ENCODE measurements at regions not wholly inside any gene's neighbourhood (a gene's known extent, or its start where the extent isn't known, plus 50 kb on each side); places are given as distances from the start of the nearest gene placed in this dataset.

- H3K79me2 ChIP-seq (replicated peaks; ENCODE audit: insufficient read depth) = no peaks in the 10 kb centered on the region
- H3K27ac ChIP-seq (ENCODE audit: low read depth) = no peak overlapping the region
- H3K27me3 ChIP-seq (ENCODE audit: insufficient read depth) = no peaks in the 10 kb centered on the region
- Mint-ChIP-seq H3K4me3 (no peak overlapping the region), H3K36me3 (ENCODE audit: low read depth) (no peaks in the 10 kb centered on the region), H3K27me3 (ENCODE audit: insufficient read depth, low read depth, poor library complexity) (peaks cover 2% of the 10 kb centered on the region), H3K27ac (no peak overlapping the region), H3K4me1 (peaks cover 13% of the 10 kb centered on the region; the same call in 2 of the 3 replicates), H3K9me3 (no peaks in the 10 kb centered on the region)
- no peaks in the 10 kb centered on the region for H3K36me3 ChIP-seq (ENCODE audit: insufficient read depth)
- ATAC-seq (no peak), DNase-seq (ENCODE audit: low spot score) (no peak)
- H2AFZ ChIP-seq = no peak overlapping the region
- H3K4me1 ChIP-seq (ENCODE audit: insufficient read depth) = no peaks in the 10 kb centered on the region; the same call in 1 of the 2 replicates
- H4K20me1 ChIP-seq (replicated peaks; ENCODE audit: insufficient read depth) = no peaks in the 10 kb centered on the region
- H3F3A ChIP-seq (replicated peaks; ENCODE audit: low read depth) = no peaks in the 10 kb centered on the region
- H3K9me2 ChIP-seq (ENCODE audit: insufficient read depth) = no peaks in the 10 kb centered on the region
- TF ChIP-seq STAT1 (IDR thresholded peaks at IDR 0.05; ENCODE audit: unreplicated experiment) (no peak), NANOG (IDR thresholded peaks at IDR 0.05; ENCODE audit: borderline replicate concordance) (no peak), EZH2 (IDR thresholded peaks at IDR 0.05; ENCODE audit: low read depth, unreplicated experiment) (no peak)
- TF ChIP-seq, protein P1, sequence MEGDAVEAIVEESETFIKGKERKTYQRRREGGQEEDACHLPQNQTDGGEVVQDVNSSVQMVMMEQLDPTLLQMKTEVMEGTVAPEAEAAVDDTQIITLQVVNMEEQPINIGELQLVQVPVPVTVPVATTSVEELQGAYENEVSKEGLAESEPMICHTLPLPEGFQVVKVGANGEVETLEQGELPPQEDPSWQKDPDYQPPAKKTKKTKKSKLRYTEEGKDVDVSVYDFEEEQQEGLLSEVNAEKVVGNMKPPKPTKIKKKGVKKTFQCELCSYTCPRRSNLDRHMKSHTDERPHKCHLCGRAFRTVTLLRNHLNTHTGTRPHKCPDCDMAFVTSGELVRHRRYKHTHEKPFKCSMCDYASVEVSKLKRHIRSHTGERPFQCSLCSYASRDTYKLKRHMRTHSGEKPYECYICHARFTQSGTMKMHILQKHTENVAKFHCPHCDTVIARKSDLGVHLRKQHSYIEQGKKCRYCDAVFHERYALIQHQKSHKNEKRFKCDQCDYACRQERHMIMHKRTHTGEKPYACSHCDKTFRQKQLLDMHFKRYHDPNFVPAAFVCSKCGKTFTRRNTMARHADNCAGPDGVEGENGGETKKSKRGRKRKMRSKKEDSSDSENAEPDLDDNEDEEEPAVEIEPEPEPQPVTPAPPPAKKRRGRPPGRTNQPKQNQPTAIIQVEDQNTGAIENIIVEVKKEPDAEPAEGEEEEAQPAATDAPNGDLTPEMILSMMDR (conservative IDR thresholded peaks at IDR 0.05; ENCODE audit: low read depth in 2 of 2) = no peak
- H3K4me3 ChIP-seq = no peak overlapping the region
- no peak overlapping the region for H3K4me2 ChIP-seq
Observed at GRCh38 chrX:100204534-100204933, 205.5 kb downstream of the PCDH19 start.

DNA sequence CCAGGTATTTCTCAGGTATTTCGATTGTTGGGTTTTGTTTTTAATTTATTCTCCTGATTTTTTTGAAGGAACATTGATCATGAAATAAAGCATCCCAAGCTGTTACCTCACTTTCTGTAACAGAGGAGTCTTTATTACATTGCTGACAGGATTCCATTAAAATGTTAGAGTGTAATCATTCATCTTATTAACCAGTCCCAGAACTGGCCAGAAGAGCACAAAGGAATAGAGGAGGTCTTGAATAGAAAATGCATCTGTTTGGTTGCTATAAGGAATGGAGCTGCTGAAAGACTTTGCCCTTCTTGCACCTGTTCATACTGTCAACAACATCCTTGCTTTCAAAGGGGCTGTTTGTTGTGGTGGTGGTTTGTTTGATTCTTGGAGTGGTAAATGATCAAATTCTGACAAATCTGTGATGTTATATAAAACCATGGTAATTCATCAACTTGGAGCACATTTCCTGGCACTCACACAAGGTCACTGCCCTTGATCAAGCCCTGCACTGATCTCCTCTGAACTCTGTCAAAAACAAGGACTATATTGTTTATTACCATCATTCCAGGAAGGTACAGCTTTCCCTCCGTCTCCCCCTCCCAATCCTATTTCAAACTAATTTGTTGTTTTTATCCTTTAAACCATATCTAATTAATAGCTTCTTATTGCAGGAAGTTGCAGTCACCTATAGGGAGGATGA is 215.8 kb downstream of the PCDH19 start:
- Histone ChIP-seq H3F3A (replicated peaks; ENCODE audit: low read depth) (no peaks in the 10 kb centered on the region), H3K4me1 (ENCODE audit: insufficient read depth) (no peaks in the 10 kb centered on the region), H4K20me1 (replicated peaks; ENCODE audit: insufficient read depth) (no peaks in the 10 kb centered on the region), H3K36me3 (ENCODE audit: insufficient read depth) (no peaks in the 10 kb centered on the region), H3K79me2 (replicated peaks; ENCODE audit: insufficient read depth) (no peaks in the 10 kb centered on the region), H3K4me2 (no peak overlapping the region), H3K9me2 (ENCODE audit: insufficient read depth) (no peaks in the 10 kb centered on the region), H3K27ac (ENCODE audit: low read depth) (no peak overlapping the region), H2AFZ (no peak overlapping the region), H3K27me3 (ENCODE audit: insufficient read depth) (no peaks in the 10 kb centered on the region), H3K4me3 (no peak overlapping the region)
- Mint-ChIP-seq H3K36me3 (ENCODE audit: low read depth) (no peaks in the 10 kb centered on the region), H3K9me3 (no peaks in the 10 kb centered on the region), H3K4me3 (no peak overlapping the region), H3K27ac (no peak overlapping the region), H3K27me3 (ENCODE audit: insufficient read depth, low read depth, poor library complexity) (no peaks in the 10 kb centered on the region), H3K4me1 (peaks cover 3% of the 10 kb centered on the region; the same call in 2 of the 3 replicates)
- DNase-seq (ENCODE audit: low spot score) = no peak
- no peak for ATAC-seq
- TF ChIP-seq, protein P2, sequence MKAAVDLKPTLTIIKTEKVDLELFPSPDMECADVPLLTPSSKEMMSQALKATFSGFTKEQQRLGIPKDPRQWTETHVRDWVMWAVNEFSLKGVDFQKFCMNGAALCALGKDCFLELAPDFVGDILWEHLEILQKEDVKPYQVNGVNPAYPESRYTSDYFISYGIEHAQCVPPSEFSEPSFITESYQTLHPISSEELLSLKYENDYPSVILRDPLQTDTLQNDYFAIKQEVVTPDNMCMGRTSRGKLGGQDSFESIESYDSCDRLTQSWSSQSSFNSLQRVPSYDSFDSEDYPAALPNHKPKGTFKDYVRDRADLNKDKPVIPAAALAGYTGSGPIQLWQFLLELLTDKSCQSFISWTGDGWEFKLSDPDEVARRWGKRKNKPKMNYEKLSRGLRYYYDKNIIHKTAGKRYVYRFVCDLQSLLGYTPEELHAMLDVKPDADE (IDR thresholded peaks at IDR 0.05) = no peak
- TF ChIP-seq, protein P1 (conservative IDR thresholded peaks at IDR 0.05; ENCODE audit: low read depth in 2 of 2) = no peak
- TF ChIP-seq EZH2phosphoT487 (IDR thresholded peaks at IDR 0.05; ENCODE audit: unreplicated experiment) (no peak), CREB1 (CRISPR knock-in tag; IDR thresholded peaks at IDR 0.05; ENCODE audit: low read depth) (no peak), NANOG (IDR thresholded peaks at IDR 0.05; ENCODE audit: borderline replicate concordance) (no peak), ZNF462 (CRISPR knock-in tag; IDR thresholded peaks at IDR 0.05) (no peak), EZH2 (IDR thresholded peaks at IDR 0.05; ENCODE audit: low read depth, unreplicated experiment) (no peak), JUNB (IDR thresholded peaks at IDR 0.05; ENCODE audit: unreplicated experiment) (no peak), STAT1 (IDR thresholded peaks at IDR 0.05; ENCODE audit: unreplicated experiment) (no peak)
